NCI-H446 (cell line): ENCODE measurements at regions not wholly inside any gene's neighbourhood (a gene's known extent, or its start where the extent isn't known, plus 50 kb on each side); places are given as distances from the start of the nearest gene placed in this dataset.
"Not testable (repeated sequence)": the region's sequence is repeated elsewhere in the genome, so short reads cannot be mapped to it uniquely, and the experiment has no call there.

Experiments used
- DNase-seq, 2 experiments: peaks; one replicate each; lab custom pipeline; 2025; lab: John Stamatoyannopoulos, UW

GRCh38 chr4:170272959-170273358 is 183.2 kb upstream of the AADAT start:
- no peak for DNase-seq

- DNase-seq: no peak
Measured at GRCh38 chr4:170271723-170272122, 182.0 kb upstream of the AADAT start.

- DNase-seq: no peak
Measured at GRCh38 chr4:170270628-170271027, 180.9 kb upstream of the AADAT start.

GRCh38 chr4:170269950-170270349 is 180.2 kb upstream of the AADAT start:
- DNase-seq: no peak

- peak; percentile 76 to 87 for DNase-seq
Measured at GRCh38 chr4:170259631-170260153, 169.9 kb upstream of the AADAT start.

- DNase-seq: no peak
Measured at GRCh38 chr4:170256807-170257206, 167.1 kb upstream of the AADAT start.

GRCh38 chr4:170248576-170248975 is 158.8 kb upstream of the AADAT start:
- DNase-seq: no peak

- DNase-seq: no peak
Measured at GRCh38 chr4:170248029-170248428, 158.3 kb upstream of the AADAT start.

- no peak for DNase-seq
Measured at GRCh38 chr4:170247596-170247995, 157.8 kb upstream of the AADAT start.

- no peak for DNase-seq
Measured at GRCh38 chr4:170243662-170244288, 154.0 kb upstream of the AADAT start.

- DNase-seq: no peak
Measured at GRCh38 chr4:170242471-170242870, 152.7 kb upstream of the AADAT start.

GRCh38 chr4:170234800-170235199 is 145.0 kb upstream of the AADAT start:
- no peak for DNase-seq

- no peak for DNase-seq
Measured at GRCh38 chr4:170231377-170231776, 141.6 kb upstream of the AADAT start.

GRCh38 chr4:170230242-170230641 is 140.5 kb upstream of the AADAT start:
- DNase-seq: no peak

- no peak for DNase-seq
Measured at GRCh38 chr4:170229006-170229405, 139.2 kb upstream of the AADAT start.

- no peak for DNase-seq
Measured at GRCh38 chr4:170227928-170228327, 138.2 kb upstream of the AADAT start.

- no peak for DNase-seq
Measured at GRCh38 chr4:170226288-170226687, 136.5 kb upstream of the AADAT start.

- no peak for DNase-seq
Measured at GRCh38 chr4:170214731-170215130, 125.0 kb upstream of the AADAT start.

GRCh38 chr4:170214101-170214500 is 124.3 kb upstream of the AADAT start:
- no peak for DNase-seq

GRCh38 chr4:170202721-170203120 is 113.0 kb upstream of the AADAT start:
- no peak for DNase-seq

- DNase-seq: no peak
Measured at GRCh38 chr4:170198747-170199146, 109.0 kb upstream of the AADAT start.

- DNase-seq: not testable (repeated sequence)
Measured at GRCh38 chr4:170194794-170195193, 105.0 kb upstream of the AADAT start.

GRCh38 chr4:170193496-170193895 is 103.7 kb upstream of the AADAT start:
- no peak for DNase-seq

GRCh38 chr4:170190265-170190664 is 100.5 kb upstream of the AADAT start:
- no peak for DNase-seq
